NCI-H1694 (cell line): ENCODE measurements at regions not wholly inside any gene's neighbourhood (a gene's known extent, or its start where the extent isn't known, plus 50 kb on each side); places are given as distances from the start of the nearest gene placed in this dataset.
A peak's percentile ranks its signal among the peaks of the same experiment; 100 is the strongest.
"Not testable (repeated sequence)": the region's sequence is repeated elsewhere in the genome, so short reads cannot be mapped to it uniquely, and the experiment has no call there.

ENCODE experiments used
- DNase-seq: peaks from one replicate; lab custom pipeline; 2025; lab: John Stamatoyannopoulos, UW

GRCh38 chr6:112649853-112650252, 302.7 kb downstream of the RFPL4B start:
- DNase-seq, result no peak

DNA sequence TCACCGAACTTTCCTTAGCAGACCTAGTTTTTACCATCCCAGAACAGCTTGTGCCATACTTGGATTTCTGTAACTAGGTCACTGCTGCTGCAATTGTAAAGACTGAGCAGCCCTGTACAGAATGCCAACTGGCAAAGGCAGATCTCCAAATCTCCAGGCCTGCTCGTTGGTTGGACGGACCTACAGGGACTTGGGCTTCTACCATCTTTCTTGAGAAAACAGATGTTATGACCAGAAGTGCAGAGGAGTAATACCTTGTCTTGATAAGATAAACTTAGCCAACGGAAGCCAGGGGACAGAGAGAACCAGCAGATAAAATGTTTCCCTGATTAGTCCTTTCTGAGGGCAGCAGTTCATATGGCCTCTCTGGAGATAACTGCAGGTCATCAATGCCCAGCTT, 304.1 kb downstream of the RFPL4B start:
- DNase-seq, result no peak

- DNase-seq, result no peak
Measured at GRCh38 chr6:112659912-112660311, 312.8 kb downstream of the RFPL4B start.

DNA sequence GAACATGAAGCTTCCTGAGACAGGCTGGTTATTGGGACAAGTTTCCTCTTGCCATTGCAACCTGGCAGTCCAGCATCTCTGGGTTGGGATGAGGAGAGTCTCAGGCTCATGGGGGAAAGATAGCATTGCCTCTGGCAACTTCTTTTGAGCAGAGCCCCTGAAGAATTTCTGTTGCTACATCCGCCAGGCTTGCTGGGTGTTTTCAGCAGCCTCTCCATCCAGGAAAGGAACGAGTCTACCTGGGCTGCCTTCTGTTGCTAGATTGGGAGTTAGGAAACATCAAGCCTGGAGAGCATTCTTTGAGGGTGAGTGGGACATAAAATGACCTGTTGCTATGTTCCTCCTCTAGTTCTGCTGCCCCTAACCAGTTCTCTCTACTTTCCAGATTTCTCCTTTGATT, 313.5 kb downstream of the RFPL4B start:
- no peak for DNase-seq

DNA sequence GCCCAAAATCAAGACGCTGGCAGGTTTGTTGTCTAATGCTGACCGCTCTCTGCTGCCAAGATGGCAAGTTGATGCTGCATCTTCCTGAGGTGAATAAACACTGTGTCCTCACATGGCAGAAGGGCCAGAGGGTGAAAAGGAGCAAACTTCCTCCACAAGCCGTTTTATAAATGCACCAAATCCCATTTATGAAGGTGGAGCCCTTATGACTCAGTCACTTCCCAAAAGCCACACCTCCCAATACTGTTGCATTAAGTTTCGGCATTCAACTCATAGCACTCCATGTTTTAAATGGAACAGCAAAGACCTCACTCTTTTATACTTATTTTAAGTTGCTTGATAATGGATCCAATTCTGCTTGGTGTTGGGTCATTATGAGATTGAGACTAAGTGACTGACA, 316.6 kb downstream of the RFPL4B start:
- no peak for DNase-seq

DNA sequence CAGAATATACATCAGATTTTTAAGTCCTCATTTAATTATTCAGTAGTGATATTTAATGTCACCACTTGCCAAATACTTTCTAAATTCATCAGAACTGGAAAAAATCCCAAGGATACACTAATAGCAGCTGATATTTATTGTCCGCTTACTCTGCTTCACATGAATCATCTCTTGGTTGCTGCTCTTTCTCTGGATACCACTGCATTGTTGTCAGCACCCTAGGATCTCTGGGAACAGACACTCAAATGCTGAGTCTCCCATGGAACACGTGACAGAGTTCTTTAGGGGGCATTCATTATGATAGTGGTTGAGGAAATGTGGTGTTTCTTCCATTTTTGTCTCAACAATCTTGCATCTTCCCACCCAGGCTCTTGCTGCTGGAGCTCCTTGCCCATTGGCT, 318.0 kb downstream of the RFPL4B start:
- no peak for DNase-seq

DNA sequence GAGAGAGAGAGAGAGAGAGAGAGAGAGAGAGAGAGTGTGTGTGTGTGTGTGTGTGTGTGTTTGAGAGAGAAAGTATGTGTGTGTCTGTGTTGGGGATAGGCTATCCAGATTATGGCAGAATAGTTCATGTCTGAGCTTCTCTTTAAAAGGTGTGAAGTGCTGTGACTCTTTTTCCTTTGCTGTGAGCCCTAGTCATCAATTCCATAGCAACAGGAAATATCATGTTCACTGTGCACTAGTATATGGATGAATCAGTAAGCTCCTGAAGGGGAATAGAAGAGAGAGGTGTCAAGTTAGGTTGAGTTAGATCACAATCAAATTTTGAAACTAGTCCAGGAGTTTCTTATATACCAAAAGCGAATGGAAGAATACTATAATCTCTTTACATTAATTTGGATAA, 318.7 kb downstream of the RFPL4B start:
- no peak for DNase-seq

- DNase-seq, result no peak
Measured at GRCh38 chr6:112667427-112667826, 320.3 kb downstream of the RFPL4B start.

DNA sequence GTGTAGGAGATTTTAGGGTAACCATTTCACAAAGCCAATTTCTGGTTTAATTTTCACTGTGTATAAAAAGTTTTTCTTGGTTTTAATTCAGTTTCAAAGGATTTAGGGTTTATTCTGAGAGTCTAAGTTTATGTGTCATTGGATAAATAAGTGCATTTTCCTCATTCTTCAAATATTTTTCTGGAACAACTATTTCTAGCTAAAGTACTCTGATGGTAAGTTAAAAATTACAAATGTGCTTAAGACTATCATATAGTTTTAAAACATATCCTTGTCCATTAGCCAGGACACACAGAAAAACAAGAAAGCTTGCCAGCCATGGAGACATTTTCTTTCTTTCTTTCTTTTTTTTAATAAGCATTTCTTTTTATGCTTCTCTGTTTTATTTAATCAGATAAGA, 333.0 kb downstream of the RFPL4B start:
- no peak for DNase-seq

- no peak for DNase-seq
Measured at GRCh38 chr6:112682071-112682470, 334.9 kb downstream of the RFPL4B start.

- DNase-seq, result no peak
Measured at GRCh38 chr6:112683106-112683505, 336.0 kb downstream of the RFPL4B start.

- no peak for DNase-seq
Measured at GRCh38 chr6:112683926-112684325, 336.8 kb downstream of the RFPL4B start.

DNA sequence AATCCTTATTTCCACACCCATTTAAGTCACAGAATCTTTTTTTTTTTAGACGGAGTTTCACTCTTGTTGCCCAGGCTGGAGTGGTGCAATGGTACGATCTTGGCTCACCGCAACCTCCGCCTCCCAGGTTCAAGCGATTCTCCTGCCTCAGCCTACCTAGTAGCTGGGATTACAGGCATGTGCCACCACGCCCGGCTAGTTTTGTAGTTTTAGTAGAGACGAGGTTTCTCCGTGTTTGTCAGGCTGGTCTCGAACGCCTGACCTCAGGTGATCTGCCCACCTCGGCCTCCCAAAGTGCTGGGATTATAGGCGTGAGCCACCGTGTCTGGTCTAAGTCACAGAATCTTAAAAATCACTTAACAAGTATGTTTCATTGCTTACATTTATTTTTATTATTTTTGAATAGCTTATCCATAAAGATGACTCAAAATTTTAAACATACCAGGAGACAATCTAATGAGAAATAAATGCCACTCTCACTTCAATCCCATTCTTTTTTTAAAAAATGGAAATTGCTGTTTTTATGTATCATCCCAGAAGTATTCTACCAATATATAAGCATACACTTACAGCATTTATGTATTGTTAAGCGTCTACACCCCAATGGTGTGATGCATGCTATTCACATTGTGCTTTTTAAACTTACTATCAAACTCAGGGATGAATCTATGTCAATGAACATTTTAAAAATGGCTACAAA, 338.5 kb downstream of the RFPL4B start:
- DNase-seq, result not testable (repeated sequence)

- not testable (repeated sequence) for DNase-seq
Measured at GRCh38 chr6:112688487-112689165, 341.5 kb downstream of the RFPL4B start.

- DNase-seq, result not testable (repeated sequence)
Measured at GRCh38 chr6:112689183-112689858, 342.2 kb downstream of the RFPL4B start.

DNA sequence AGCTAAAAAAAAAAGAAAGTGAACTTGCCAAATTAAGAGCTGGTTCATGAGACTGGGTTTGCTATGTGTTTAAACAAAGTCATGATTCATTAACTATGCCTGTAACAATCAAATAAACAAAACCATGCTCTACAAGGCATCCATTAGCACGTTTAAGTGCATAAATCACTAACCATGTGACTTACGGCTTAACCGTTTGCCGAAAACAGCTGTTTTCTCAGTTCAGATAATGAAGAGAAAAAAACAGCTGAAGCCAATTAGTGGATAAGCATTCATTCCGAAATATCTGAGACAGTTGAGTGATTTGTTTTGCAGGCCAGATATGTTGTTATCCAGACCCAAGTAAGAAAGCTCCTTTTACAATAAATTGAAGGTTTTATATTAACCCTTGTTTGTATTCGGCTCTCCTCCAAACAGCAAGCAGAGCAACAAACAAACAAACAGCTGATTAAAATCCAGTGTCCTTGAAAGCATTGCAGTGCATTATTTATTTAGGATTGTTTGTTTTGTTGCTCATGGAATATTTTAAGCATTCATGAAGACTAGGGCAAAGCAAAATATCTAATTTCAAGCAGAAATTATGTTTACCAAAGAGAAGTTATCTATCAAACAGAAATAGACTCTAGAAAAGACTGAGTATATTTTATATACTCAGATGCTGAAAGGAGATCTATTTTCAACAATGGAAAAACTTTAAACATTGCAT, 343.5 kb downstream of the RFPL4B start:
- DNase-seq, result peak; percentile 70

DNA sequence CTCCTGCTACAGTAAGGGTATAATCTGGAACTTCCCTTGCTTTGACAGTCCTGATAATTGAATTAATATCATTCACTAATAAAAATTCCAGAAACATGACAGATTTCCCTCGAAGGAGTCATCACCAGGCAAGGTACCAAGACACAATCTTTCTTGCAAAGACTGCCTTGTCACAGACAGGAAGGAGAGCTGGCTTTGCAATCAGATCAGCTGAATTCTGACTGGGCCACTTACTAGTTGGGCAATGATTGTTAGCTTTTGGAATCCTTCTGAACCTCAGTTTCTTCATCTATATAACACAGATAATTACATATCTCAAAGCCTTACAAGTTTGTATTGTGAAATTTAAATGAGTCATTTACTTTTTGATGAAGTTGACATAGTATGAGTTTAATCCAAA, 344.2 kb downstream of the RFPL4B start:
- no peak for DNase-seq

DNA sequence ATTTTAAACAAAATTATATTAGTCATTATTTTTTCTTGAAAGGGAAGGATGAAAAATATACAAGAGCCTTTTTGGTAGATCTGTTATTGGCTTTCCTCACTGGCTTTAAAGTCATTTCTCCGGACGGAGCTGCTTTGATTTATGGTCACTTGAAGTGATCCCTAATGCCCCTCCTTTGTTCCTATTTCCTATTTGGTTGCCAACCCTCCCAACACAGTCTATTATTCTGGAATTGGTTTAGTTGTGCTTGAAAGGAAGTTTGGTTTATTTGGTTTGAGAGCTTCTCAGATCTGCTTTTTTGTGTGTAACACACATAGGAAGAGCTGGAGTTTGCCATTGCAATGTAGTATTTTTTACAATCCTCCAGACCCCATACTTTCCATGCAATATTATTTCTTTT, 347.9 kb downstream of the RFPL4B start:
- no peak for DNase-seq

DNA sequence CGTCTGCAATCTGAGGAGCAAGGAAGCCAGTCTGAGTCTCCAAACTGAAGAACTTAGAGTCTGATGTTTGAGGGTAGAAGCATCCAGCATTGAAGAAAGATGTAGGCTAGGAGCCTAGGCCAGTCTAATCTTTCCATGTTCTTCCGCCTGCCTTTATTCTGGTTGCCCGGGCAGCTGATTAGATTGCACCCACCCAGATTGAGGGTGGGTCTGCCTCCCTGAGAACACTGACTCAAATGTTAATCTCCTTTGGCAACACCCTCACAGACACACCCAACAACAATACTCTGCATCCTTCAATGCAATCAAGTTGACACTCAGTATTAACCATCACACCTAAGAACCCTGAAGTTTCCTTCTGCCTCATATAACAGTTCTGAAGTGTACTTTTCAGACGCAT, 350.1 kb downstream of the RFPL4B start:
- DNase-seq, result no peak

DNA sequence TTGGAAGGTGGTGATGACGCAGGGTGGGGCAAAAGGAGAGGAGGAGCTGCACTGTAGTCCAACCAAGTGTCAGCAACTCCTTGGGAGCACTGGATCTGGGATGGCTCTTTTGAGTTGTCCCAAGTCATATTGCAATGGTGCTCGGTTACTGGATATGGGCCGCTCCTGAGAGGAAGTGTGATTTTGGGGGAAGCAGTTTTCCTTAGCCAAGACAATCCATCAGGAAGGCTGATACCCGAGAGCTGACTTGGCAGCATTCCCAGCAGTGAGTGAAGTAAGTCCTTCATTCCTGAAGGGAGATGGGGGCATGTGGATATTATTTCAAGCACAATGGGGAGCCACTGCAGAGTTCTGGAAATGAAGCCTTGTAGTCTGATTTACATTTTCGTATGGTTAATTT, 354.1 kb downstream of the RFPL4B start:
- no peak for DNase-seq

DNA sequence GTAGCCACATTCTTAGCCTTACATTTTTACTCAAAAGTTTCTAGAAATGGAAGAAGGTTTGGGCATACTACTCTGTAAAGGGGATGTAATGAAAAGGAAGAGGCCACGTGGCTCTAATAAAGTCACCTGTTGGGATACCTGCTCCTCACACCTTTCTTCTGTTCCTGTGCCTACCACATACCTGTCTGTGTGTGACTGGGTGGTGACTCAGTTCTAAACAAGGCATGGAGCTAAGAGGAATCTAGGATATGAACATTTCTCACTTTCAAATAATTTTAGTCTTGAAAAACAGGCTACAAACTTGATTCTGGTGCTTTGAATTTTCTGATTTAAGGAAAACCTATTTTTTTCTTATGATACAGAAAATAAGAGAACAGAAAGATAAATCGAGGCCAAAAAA, 363.6 kb downstream of the RFPL4B start:
- DNase-seq, result no peak

DNA sequence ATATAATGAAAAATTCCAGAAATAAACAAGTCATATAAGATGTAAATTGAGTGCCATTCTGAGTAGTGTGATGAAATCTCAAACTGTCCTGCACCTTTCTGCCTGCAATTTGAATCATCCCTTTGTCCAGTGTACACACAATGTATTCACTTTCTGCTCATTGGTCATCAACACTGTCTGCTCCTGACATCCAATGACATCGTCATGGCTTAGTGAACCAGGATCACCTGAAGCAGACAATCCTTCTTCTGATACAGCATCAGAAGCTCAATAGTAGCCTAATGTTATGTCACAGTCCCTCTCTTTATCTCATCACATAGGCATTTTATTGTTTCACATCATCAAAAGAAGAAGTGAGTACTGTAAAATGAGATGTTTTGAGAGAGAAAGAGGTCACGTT, 366.3 kb downstream of the RFPL4B start:
- DNase-seq, result no peak

DNA sequence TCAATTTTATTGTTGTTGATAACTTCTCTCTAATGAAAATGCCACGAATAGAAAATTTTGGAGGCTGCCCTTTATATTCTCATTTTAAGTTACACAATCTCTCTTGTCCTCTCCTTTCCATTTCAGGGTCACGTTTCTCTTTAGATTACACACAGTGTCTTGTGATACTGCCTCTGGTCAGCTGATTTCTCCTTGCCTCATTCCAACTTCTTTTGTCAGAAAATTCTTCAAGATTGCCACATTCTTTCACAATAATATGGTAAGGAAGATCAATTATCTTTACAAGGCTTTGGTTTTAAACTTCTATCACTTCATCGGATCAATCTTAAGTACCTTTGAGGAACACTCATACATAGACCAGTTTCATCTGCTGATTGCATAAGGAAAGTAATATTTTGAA, 370.3 kb downstream of the RFPL4B start:
- no peak for DNase-seq
